Skeletal muscle satellite cell (primary cell): ENCODE measurements at regions not wholly inside any gene's neighbourhood (a gene's known extent, or its start where the extent isn't known, plus 50 kb on each side); places are given as distances from the start of the nearest gene placed in this dataset.

ENCODE experiments used
- H3K27me3 ChIP-seq: 2 replicates; pipeline ENCODE4 v1.7.0; 2013; ENCODE audit warnings: low read length; ENCODE audit not compliant: control insufficient read depth, insufficient read depth
- H3K36me3 ChIP-seq: 2 replicates; pipeline ENCODE4 v1.7.0; 2013; ENCODE audit warnings: mild to moderate bottlenecking, control low read depth, low read length; ENCODE audit not compliant: insufficient read depth
- H3K4me1 ChIP-seq: 2 replicates; pipeline ENCODE4 v1.7.0; 2013; ENCODE audit warnings: low read length; ENCODE audit not compliant: control insufficient read depth, insufficient read depth
- H3K4me2 ChIP-seq: 2 replicates; pipeline ENCODE4 v1.7.0; 2013; ENCODE audit warnings: mild to moderate bottlenecking, low read length
- H3K4me3 ChIP-seq: 2 replicates; pipeline ENCODE4 v1.7.0; 2013; ENCODE audit warnings: low read length
- H3K9ac ChIP-seq: 2 replicates; pipeline ENCODE4 v1.7.0; 2013; ENCODE audit warnings: mild to moderate bottlenecking, low read depth, low read length, moderate library complexity
- H3K9me3 ChIP-seq: replicated peaks from 2 replicates; pipeline ENCODE4 v1.7.0; 2013; ENCODE audit warnings: mild to moderate bottlenecking, control low read depth, low read length

- Histone ChIP-seq H3K9ac (no peak overlapping the region), H3K36me3 (no peaks in the 10 kb centered on the region), H3K4me3 (no peak overlapping the region), H3K4me2 (no peak overlapping the region), H3K4me1 (no peaks in the 10 kb centered on the region), H3K27me3 (no peaks in the 10 kb centered on the region), H3K9me3 (no peaks in the 10 kb centered on the region)
Measured at GRCh38 chr12:42926232-42926631, 336.7 kb upstream of the PRICKLE1 start.

- no peak overlapping the region for H3K4me2 ChIP-seq
- H3K4me3 ChIP-seq, result no peak overlapping the region
- no peaks in the 10 kb centered on the region for H3K9me3 ChIP-seq
- H3K9ac ChIP-seq, result no peak overlapping the region
- H3K4me1 ChIP-seq, result no peaks in the 10 kb centered on the region
- H3K36me3 ChIP-seq, result no peaks in the 10 kb centered on the region
- no peaks in the 10 kb centered on the region for H3K27me3 ChIP-seq
Measured at GRCh38 chr12:42924482-42924881, 334.9 kb upstream of the PRICKLE1 start.

- no peak overlapping the region for H3K4me3 ChIP-seq
- no peak overlapping the region for H3K9ac ChIP-seq
- H3K36me3 ChIP-seq, result no peaks in the 10 kb centered on the region
- no peaks in the 10 kb centered on the region for H3K4me1 ChIP-seq
- no peaks in the 10 kb centered on the region for H3K27me3 ChIP-seq
- H3K4me2 ChIP-seq, result no peak overlapping the region
- no peaks in the 10 kb centered on the region for H3K9me3 ChIP-seq
Measured at GRCh38 chr12:42923583-42923982, 334.0 kb upstream of the PRICKLE1 start.

GRCh38 chr12:42923156-42923555 lies 333.6 kb upstream of the PRICKLE1 start:
- Histone ChIP-seq H3K9ac (no peak overlapping the region), H3K27me3 (no peaks in the 10 kb centered on the region), H3K9me3 (no peaks in the 10 kb centered on the region), H3K4me1 (no peaks in the 10 kb centered on the region), H3K4me3 (no peak overlapping the region), H3K36me3 (no peaks in the 10 kb centered on the region), H3K4me2 (no peak overlapping the region)

GRCh38 chr12:42922505-42922850 lies 332.9 kb upstream of the PRICKLE1 start:
- H3K4me3 ChIP-seq, result no peak overlapping the region
- H3K9me3 ChIP-seq, result no peaks in the 10 kb centered on the region
- H3K4me2 ChIP-seq, result no peak overlapping the region
- H3K27me3 ChIP-seq, result no peaks in the 10 kb centered on the region
- no peaks in the 10 kb centered on the region for H3K36me3 ChIP-seq
- no peaks in the 10 kb centered on the region for H3K4me1 ChIP-seq
- no peak overlapping the region for H3K9ac ChIP-seq

- Histone ChIP-seq H3K27me3 (no peaks in the 10 kb centered on the region), H3K9me3 (no peaks in the 10 kb centered on the region), H3K9ac (no peak overlapping the region), H3K4me1 (no peaks in the 10 kb centered on the region), H3K4me2 (no peak overlapping the region), H3K36me3 (no peaks in the 10 kb centered on the region), H3K4me3 (no peak overlapping the region)
Measured at GRCh38 chr12:42921741-42922504, 332.4 kb upstream of the PRICKLE1 start.

GRCh38 chr12:42919691-42920090 lies 330.1 kb upstream of the PRICKLE1 start:
- H3K9me3 ChIP-seq, result no peaks in the 10 kb centered on the region
- no peaks in the 10 kb centered on the region for H3K36me3 ChIP-seq
- H3K27me3 ChIP-seq, result no peaks in the 10 kb centered on the region
- no peak overlapping the region for H3K4me3 ChIP-seq
- H3K9ac ChIP-seq, result no peak overlapping the region
- no peaks in the 10 kb centered on the region for H3K4me1 ChIP-seq
- no peak overlapping the region for H3K4me2 ChIP-seq

GRCh38 chr12:42918443-42918842 lies 328.9 kb upstream of the PRICKLE1 start:
- Histone ChIP-seq H3K9ac (no peak overlapping the region), H3K27me3 (no peaks in the 10 kb centered on the region), H3K4me3 (no peak overlapping the region), H3K36me3 (no peaks in the 10 kb centered on the region), H3K9me3 (no peaks in the 10 kb centered on the region), H3K4me1 (no peaks in the 10 kb centered on the region), H3K4me2 (no peak overlapping the region)

- H3K36me3 ChIP-seq, result no peaks in the 10 kb centered on the region
- H3K9ac ChIP-seq, result no peak overlapping the region
- no peak overlapping the region for H3K4me3 ChIP-seq
- peaks cover 4% of the 10 kb centered on the region for H3K4me1 ChIP-seq
- no peak overlapping the region for H3K4me2 ChIP-seq
- no peaks in the 10 kb centered on the region for H3K27me3 ChIP-seq
- H3K9me3 ChIP-seq, result no peaks in the 10 kb centered on the region
Measured at GRCh38 chr12:42916143-42916542, 326.6 kb upstream of the PRICKLE1 start.

GRCh38 chr12:42915426-42915825 lies 325.9 kb upstream of the PRICKLE1 start:
- Histone ChIP-seq H3K4me2 (no peak overlapping the region), H3K9me3 (no peaks in the 10 kb centered on the region), H3K9ac (no peak overlapping the region), H3K4me1 (peaks cover 4% of the 10 kb centered on the region), H3K27me3 (no peaks in the 10 kb centered on the region), H3K4me3 (no peak overlapping the region), H3K36me3 (no peaks in the 10 kb centered on the region)

- Histone ChIP-seq H3K9me3 (no peaks in the 10 kb centered on the region), H3K36me3 (no peaks in the 10 kb centered on the region), H3K4me2 (no peak overlapping the region), H3K4me1 (peaks cover 4% of the 10 kb centered on the region), H3K9ac (no peak overlapping the region), H3K4me3 (no peak overlapping the region), H3K27me3 (no peaks in the 10 kb centered on the region)
Measured at GRCh38 chr12:42912367-42912766, 322.8 kb upstream of the PRICKLE1 start.

GRCh38 chr12:42910656-42911055 lies 321.1 kb upstream of the PRICKLE1 start:
- Histone ChIP-seq H3K27me3 (no peaks in the 10 kb centered on the region), H3K4me3 (no peak overlapping the region), H3K36me3 (no peaks in the 10 kb centered on the region), H3K9me3 (no peaks in the 10 kb centered on the region), H3K9ac (no peak overlapping the region), H3K4me2 (no peak overlapping the region), H3K4me1 (peaks cover 4% of the 10 kb centered on the region)
